Stomach (tissue), 8 donors: ENCODE measurements at regions not wholly inside any gene's neighbourhood (a gene's known extent, or its start where the extent isn't known, plus 50 kb on each side); places are given as distances from the start of the nearest gene placed in this dataset.

ENCODE experiments used
- DNase-seq, 2 donors: peaks; one replicate each; pipeline versions ENCODE4 v3.0.0 to v3.0.0-alpha.2; 2013 to 2019
- H3K27ac ChIP-seq, 5 donors: fragments of 200-600 bp in 4 of 5; sonication (generic) in 4 of 5; one replicate each; pipeline ENCODE4 v1.5.1; 2013 to 2019; ENCODE audit warnings: mild to moderate bottlenecking in 1 of 5, moderate library complexity in 1 of 5
- H3K27me3 ChIP-seq, 3 donors: fragments of 200-600 bp; sonication (generic); one replicate each; pipeline ENCODE4 v1.5.1; 2017 to 2019; ENCODE audit warnings: mixed run types in 1 of 3
- H3K36me3 ChIP-seq, 4 donors: fragments of 200-600 bp; sonication (generic); 1 replicate in 3 of 4; 2 replicates in 1 of 4; pipeline ENCODE4 v1.5.1; 2016 to 2019
- H3K4me1 ChIP-seq, 4 donors: fragments of 200-600 bp; sonication (generic); one replicate each; pipeline ENCODE4 v1.5.1; 2016 to 2019
- H3K4me3 ChIP-seq, 4 donors: fragments of 200-600 bp; sonication (generic) in 3 of 4; one replicate each; pipeline ENCODE4 v1.5.1; 2016 to 2019; ENCODE audit warnings: mild to moderate bottlenecking in 1 of 4
- H3K9me3 ChIP-seq, 4 donors: fragments of 200-600 bp; sonication (generic); one replicate each; pipeline ENCODE4 v1.5.1; 2016 to 2019
- EP300 ChIP-seq: sonication (generic); formaldehyde crosslinking; IDR thresholded peaks from one replicate; pipeline ENCODE4 v1.6.1; 2017; ENCODE audit warnings: antibody characterized with exemption
- POLR2A ChIP-seq, 4 donors: fragments of 450-650 bp; IDR thresholded peaks; one replicate each; pipeline ENCODE4 v1.6.1; 2016; ENCODE audit warnings: antibody characterized with exemption in 4 of 4, control low read depth in 2 of 4, mild to moderate bottlenecking in 1 of 4, moderate library complexity in 1 of 4
- POLR2AphosphoS5 ChIP-seq, 3 donors: sonication (generic); formaldehyde crosslinking; IDR thresholded peaks; one replicate each; pipeline ENCODE4 v1.6.1; 2016; ENCODE audit warnings: antibody characterized with exemption in 3 of 3
- WGBS, 5 donors: extraction: QIAGEN DNeasy Blood & Tissue Kit in 3 of 5; methylation state at CpG; one replicate each; pipeline versions ENCODE4 v1.1.5 to v1.1.7; 2013 to 2018; 5-methylcytosine and 5-hydroxymethylcytosine counted together
- intact Hi-C: fragments of 100-400 bp; cut with DNase I; formaldehyde crosslinking; loops from one replicate; pipeline ENCODE4 v1.15.1; 2023; ENCODE audit warnings: low total_unique reads
- TF ChIP-seq, protein P1 (sequence below), 7 experiments: fragments of 450-650 bp in 4 of 7; fragments of 200-600 bp in 3 of 7; sonication (generic) in 3 of 7; IDR thresholded peaks; one replicate each; pipeline ENCODE4 v1.5.1; 2016 to 2019; ENCODE audit warnings: antibody characterized with exemption in 7 of 7, control low read depth in 2 of 7, mild to moderate bottlenecking in 1 of 7
- donor health status: healthy with polysubstance abuse.
- donor health status: Bipolar disorder and iron deficiency.
- donor health status: healthy.

DNA sequence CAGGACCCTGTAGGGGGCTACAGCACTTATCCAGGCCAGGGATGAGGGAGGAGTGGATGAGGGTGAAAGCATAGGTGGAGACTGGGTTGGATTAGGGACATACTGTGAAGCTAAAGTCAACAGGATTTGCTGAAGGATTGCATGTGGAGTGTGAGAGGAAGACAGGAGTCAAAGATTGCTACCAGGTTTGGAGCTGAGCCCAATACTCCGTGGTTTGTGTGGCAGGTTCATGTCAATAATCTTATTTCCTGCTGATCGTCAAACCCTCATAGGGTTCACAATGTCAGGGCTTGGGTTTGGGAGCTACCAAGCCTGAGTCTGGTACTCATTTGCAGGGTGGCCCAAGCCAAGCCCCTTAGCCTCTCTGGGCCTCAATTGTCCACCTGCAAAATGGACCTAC lies 77.1 kb upstream of the PLXNC1 start:
- H3K9me3 ChIP-seq: peaks cover 0 to 6% (median 3%) of the 10 kb centered on the region in 4 donors
- TF ChIP-seq POLR2A (IDR thresholded peaks at IDR 0.05) (no peak), EP300 (no peak), POLR2AphosphoS5 (IDR thresholded peaks at IDR 0.05) (no peak)
- TF ChIP-seq, protein P1, sequence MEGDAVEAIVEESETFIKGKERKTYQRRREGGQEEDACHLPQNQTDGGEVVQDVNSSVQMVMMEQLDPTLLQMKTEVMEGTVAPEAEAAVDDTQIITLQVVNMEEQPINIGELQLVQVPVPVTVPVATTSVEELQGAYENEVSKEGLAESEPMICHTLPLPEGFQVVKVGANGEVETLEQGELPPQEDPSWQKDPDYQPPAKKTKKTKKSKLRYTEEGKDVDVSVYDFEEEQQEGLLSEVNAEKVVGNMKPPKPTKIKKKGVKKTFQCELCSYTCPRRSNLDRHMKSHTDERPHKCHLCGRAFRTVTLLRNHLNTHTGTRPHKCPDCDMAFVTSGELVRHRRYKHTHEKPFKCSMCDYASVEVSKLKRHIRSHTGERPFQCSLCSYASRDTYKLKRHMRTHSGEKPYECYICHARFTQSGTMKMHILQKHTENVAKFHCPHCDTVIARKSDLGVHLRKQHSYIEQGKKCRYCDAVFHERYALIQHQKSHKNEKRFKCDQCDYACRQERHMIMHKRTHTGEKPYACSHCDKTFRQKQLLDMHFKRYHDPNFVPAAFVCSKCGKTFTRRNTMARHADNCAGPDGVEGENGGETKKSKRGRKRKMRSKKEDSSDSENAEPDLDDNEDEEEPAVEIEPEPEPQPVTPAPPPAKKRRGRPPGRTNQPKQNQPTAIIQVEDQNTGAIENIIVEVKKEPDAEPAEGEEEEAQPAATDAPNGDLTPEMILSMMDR (IDR thresholded peaks at IDR 0.05): no peak
- intact Hi-C loops: no loop called here
- no peak for DNase-seq
- no peaks in the 10 kb centered on the region for H3K27me3 ChIP-seq
- WGBS, 5 donors: 7 to 26% (median 17%) methylated on average over 2 of the region's 2 CpGs
- H3K4me3 ChIP-seq: no peak overlapping the region
- H3K36me3 ChIP-seq: no peaks in the 10 kb centered on the region
- H3K27ac ChIP-seq: no peak overlapping the region
- H3K4me1 ChIP-seq: peaks cover 0 to 24% (median 4%) of the 10 kb centered on the region in 4 donors

DNA sequence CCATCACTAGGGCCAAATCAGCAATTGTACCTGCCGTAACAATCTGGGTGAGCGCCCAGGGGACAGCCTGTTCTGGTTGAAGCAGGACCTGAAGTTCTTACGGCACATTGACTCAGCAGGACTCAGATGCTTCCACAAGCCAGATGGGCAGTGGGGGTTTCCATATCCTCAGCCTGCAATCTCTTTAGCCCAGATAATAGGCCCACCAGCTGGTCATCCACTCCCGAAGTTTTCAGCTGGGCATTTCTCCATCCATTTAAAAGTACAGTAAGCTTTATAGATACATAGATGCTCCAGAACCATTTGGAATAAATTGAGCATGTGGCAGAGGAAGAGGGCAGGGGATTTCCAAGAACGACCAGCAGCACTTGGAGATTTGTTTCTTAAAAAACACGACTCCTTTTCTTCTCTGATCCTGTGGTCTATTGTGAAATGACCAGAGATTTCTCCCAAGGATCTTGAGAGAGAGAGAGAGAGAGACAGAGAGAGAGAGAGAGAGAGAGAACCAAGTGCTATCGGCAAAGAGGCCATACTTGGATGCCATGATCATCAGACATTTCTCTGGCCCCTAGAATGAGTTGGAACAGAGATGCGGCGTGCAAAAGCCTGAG lies 74.8 kb upstream of the PLXNC1 start:
- Histone ChIP-seq H3K36me3 (no peaks in the 10 kb centered on the region), H3K9me3 (peaks cover 0 to 5% (median 2%) of the 10 kb centered on the region in 4 donors), H3K4me3 (no peak overlapping the region), H3K4me1 (peaks cover 0 to 24% (median 4%) of the 10 kb centered on the region in 4 donors), H3K27ac (peak overlapping the region in 3 of 5 donors; percentile 75 to 82 (median 77)), H3K27me3 (no peaks in the 10 kb centered on the region)
- DNase-seq: no peak
- intact Hi-C loops: no loop called here
- 71 to 82% (median 74%) methylated on average over 9 of the region's 9 CpGs for WGBS, 5 donors
- TF ChIP-seq POLR2A (IDR thresholded peaks at IDR 0.05): no peak
- peak in 2 of 3 donors; percentile 11 to 56 for TF ChIP-seq POLR2AphosphoS5 (IDR thresholded peaks at IDR 0.05)
- peak; percentile 99 for TF ChIP-seq EP300
- TF ChIP-seq, protein P1 (IDR thresholded peaks at IDR 0.05): no peak

DNA sequence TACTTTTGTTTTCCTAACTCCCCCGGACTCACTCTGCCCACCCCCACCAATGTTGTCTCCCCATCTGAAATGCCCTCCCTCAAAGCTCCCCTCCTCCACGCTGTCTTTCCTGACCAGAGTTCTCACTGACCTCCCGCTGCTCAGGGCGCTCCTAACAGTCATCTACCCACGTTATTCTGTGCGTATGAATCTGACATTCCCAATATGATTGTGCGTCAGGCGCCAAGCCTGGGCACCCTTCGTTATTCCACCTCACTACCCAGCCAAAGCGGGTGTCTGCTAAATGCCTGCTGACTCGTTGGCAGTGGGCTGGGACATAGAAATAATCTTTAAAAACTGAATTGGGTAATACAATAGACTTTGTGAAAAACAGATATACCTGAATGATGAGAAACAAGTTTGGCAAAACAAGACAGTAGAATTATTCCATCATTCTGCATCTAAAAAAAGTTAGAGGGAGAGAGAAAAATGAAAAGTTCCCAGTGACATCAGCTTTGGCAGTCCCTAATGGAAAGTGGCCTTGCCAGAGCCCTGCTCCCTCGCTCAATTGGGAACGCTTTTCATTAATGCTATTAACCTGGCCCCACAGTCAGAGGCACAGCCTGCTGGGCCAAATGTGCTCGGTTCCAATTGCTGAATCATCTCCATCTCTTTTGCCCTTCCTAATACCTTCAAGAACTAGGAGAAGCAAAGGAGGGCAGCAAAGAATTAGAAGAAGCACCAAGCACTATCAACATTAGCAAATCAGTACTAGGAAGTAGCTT lies 74.0 kb upstream of the PLXNC1 start:
- no peak for TF ChIP-seq POLR2A (IDR thresholded peaks at IDR 0.05)
- TF ChIP-seq EP300: peak; percentile 100
- TF ChIP-seq POLR2AphosphoS5 (IDR thresholded peaks at IDR 0.05): peak in 2 of 3 donors; percentile 10 to 92
- Histone ChIP-seq H3K36me3 (no peaks in the 10 kb centered on the region), H3K27me3 (no peaks in the 10 kb centered on the region), H3K27ac (peak overlapping the region in 4 of 5 donors; percentile 60 to 82 (median 76)), H3K9me3 (no peaks in the 10 kb centered on the region), H3K4me1 (peaks cover 0 to 24% (median 4%) of the 10 kb centered on the region in 4 donors), H3K4me3 (no peak overlapping the region)
- intact Hi-C loops: no loop called here
- DNase-seq: peak in 1 of 2 donors; percentile 69
- 68 to 86% (median 78%) methylated on average over 14 of the region's 14 CpGs for WGBS, 5 donors

DNA sequence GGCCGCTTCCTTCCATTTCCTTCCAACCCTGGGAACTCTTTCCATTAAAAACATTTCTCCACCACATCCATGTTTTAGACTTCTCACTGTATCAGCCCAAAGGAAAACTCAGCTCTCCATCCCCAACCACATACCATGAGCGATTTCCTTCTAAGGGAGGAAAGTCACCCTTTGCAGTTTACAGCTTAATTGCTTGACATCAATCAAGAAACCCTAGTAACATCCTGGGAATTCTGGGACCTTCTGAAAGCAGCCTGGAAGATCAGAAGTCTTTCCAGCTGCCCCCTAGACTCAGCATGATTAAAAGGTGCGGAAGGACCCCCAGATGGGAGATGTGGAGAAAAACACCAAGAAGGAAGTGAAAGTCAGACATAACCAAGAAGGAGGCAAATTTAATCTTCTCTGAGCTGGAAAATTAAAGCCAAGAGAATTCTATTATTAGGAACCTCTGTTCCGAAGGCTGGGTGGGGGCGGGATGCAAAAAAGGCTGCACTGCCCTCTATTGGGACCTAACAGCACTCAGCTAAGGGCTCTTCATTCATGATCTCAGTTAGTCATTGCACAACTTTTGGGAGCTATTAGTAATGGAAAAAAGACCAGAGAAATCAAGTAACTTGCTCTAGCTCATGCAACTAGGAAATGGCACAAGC lies 73.3 kb upstream of the PLXNC1 start:
- DNase-seq: peak; percentile 29 to 87
- H3K27ac ChIP-seq: peak overlapping the region in 4 of 5 donors; percentile 60 to 82 (median 76)

More for the DNA sequence above, 73.3 kb upstream of the PLXNC1 start:
- H3K36me3 ChIP-seq: no peaks in the 10 kb centered on the region
- no peak overlapping the region for H3K4me3 ChIP-seq
- no peaks in the 10 kb centered on the region for H3K27me3 ChIP-seq
- H3K9me3 ChIP-seq: no peaks in the 10 kb centered on the region
- WGBS, 5 donors: 44 to 56% (median 51%) methylated on average over 5 of the region's 5 CpGs
- H3K4me1 ChIP-seq: peaks cover 0 to 24% (median 4%) of the 10 kb centered on the region in 4 donors
- TF ChIP-seq POLR2AphosphoS5 (IDR thresholded peaks at IDR 0.05): peak; percentile 11 to 81 (median 55)
- TF ChIP-seq EP300: no peak
- TF ChIP-seq, protein P1 (IDR thresholded peaks at IDR 0.05): peak in 5 of 7 experiments; percentile 27 to 44 (median 38)
- no peak for TF ChIP-seq POLR2A (IDR thresholded peaks at IDR 0.05)
- intact Hi-C loops: no loop called here
